ENCODE measurements at regions not wholly inside any gene's neighbourhood (a gene's known extent, or its start where the extent isn't known, plus 50 kb on each side); places are given as distances from the start of the nearest gene placed in this dataset.

DNA sequence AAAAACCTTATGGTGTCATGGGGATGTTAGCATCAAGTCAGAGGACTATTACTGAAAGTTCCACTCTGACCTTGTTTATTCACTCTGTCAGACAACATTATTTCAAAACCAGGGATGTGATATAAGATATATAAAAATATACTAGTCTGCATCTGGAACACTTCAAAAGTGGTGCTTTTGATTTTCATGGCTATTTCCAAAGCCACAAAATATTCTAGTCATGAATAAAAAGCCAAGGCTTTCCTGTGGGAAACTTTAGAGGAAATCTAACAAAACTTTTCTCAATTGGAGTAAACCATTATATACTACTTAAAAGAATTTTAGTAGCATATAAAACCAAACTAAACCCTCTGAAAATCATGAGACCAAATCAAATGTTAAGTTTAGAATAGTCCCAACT lies 205.2 kb downstream of the TMEM26 start:
- no peak for FAIRE-seq
- H3K36me3 ChIP-seq (ENCODE audit: control insufficient read depth, insufficient read depth, low read length): no peaks in the 10 kb centered on the region
- H3K27me3 ChIP-seq (ENCODE audit: control insufficient read depth, insufficient read depth, low read length): no peaks in the 10 kb centered on the region
- H3K4me3 ChIP-seq (ENCODE audit: low read depth, low read length): no peak overlapping the region
- TF ChIP-seq, protein P1, sequence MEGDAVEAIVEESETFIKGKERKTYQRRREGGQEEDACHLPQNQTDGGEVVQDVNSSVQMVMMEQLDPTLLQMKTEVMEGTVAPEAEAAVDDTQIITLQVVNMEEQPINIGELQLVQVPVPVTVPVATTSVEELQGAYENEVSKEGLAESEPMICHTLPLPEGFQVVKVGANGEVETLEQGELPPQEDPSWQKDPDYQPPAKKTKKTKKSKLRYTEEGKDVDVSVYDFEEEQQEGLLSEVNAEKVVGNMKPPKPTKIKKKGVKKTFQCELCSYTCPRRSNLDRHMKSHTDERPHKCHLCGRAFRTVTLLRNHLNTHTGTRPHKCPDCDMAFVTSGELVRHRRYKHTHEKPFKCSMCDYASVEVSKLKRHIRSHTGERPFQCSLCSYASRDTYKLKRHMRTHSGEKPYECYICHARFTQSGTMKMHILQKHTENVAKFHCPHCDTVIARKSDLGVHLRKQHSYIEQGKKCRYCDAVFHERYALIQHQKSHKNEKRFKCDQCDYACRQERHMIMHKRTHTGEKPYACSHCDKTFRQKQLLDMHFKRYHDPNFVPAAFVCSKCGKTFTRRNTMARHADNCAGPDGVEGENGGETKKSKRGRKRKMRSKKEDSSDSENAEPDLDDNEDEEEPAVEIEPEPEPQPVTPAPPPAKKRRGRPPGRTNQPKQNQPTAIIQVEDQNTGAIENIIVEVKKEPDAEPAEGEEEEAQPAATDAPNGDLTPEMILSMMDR (IDR thresholded peaks at IDR 0.05; ENCODE audit: insufficient read depth, low read length, severe bottlenecking): no peak
- no peak for DNase-seq (ENCODE audit: low read depth)

DNA sequence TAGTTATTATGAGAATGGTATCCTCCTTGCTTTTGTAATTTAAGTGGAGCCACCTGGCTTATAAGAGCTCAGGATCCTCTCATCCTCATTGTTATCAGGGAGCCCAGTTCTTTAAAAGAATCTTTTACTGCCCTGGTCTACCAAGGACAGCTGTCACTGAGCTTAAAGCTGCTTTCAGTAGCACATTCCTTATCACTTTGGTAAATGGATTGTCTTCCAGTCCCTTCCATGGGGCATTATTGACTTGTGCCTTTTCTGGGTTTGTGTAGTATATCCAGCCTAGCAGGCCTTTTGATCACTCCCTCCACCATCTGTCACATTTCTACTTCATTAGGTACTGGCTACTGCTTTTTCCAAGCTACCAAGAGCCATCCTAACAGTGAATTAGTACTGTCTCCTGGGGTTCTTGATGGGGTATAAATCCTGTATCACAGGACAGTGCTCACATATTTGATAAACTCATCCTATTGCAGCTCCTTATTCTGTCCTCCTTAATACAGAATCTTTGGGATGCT lies 208.9 kb downstream of the TMEM26 start:
- TF ChIP-seq, protein P1 (IDR thresholded peaks at IDR 0.05; ENCODE audit: insufficient read depth, low read length, severe bottlenecking): no peak
- no peaks in the 10 kb centered on the region for H3K36me3 ChIP-seq (ENCODE audit: control insufficient read depth, insufficient read depth, low read length)
- DNase-seq (ENCODE audit: low read depth) (no peak), FAIRE-seq (no peak)
- H3K4me3 ChIP-seq (ENCODE audit: low read depth, low read length): no peak overlapping the region
- no peaks in the 10 kb centered on the region for H3K27me3 ChIP-seq (ENCODE audit: control insufficient read depth, insufficient read depth, low read length)

DNA sequence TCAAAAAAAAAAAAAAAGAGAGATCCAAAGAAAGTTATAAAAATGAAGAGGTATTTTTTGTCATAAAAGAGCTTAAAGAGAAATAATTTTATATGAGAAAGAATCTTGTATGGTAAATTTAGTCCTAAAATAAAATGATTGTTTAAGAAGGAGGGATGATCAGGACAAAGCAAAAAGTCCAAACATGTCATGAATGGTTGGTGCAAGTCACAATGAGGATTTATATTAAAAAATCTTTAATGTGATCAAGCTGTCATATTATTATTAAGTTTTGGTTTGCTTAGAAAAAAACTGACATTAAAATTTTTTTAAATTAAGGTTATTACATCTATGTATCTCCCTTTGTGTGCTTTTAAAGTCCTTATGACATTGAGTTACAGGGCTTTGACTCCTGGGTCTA lies 220.4 kb downstream of the TMEM26 start:
- DNase-seq (ENCODE audit: low read depth) (no peak), FAIRE-seq (no peak)
- Histone ChIP-seq H3K36me3 (ENCODE audit: control insufficient read depth, insufficient read depth, low read length) (no peaks in the 10 kb centered on the region), H3K4me3 (ENCODE audit: low read depth, low read length) (no peak overlapping the region), H3K27me3 (ENCODE audit: control insufficient read depth, insufficient read depth, low read length) (no peaks in the 10 kb centered on the region)
- TF ChIP-seq, protein P1 (IDR thresholded peaks at IDR 0.05; ENCODE audit: insufficient read depth, low read length, severe bottlenecking): no peak

DNA sequence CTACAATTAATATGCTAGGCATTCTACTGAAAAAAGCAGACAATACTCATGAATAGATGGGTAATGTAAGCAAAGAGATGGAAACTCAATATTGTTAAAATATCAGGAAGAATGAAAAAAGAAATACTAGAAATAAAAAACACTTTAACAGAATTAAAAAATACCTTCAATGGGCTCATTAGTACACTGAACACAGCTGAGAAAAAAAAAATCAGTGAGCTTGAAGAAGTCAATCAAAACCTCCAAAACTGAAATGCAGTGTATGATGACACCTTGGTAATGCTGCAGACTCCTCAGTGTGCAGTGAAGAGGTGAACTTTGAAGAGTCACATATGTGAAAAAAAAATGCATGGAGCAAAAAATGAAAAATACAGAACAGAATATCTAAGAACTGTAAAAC lies 227.2 kb downstream of the TMEM26 start:
- no peak for FAIRE-seq
- H3K36me3 ChIP-seq (ENCODE audit: control insufficient read depth, insufficient read depth, low read length): no peaks in the 10 kb centered on the region
- DNase-seq (ENCODE audit: low read depth): no peak
- H3K27me3 ChIP-seq (ENCODE audit: control insufficient read depth, insufficient read depth, low read length): no peaks in the 10 kb centered on the region
- TF ChIP-seq, protein P1 (IDR thresholded peaks at IDR 0.05; ENCODE audit: insufficient read depth, low read length, severe bottlenecking): no peak
- no peak overlapping the region for H3K4me3 ChIP-seq (ENCODE audit: low read depth, low read length)

DNA sequence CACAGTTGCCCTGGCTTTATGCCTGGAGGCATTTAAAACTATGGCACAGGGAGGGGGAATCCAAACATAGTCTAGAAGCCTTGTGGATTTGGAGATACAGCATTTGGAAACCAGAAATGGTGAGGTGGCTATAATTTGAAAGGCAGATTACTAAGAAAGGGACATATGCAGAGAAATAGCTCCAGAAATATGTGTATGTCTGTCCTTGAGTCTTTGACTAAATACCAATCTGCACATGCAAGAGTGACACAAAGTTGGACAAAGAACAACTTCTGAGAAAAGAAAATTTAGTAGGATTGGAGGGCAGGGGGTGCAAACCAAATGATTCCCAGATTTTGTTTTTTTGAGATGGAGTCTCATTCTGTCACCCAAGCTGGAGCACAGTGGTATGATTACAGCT lies 229.6 kb downstream of the TMEM26 start:
- Histone ChIP-seq H3K27me3 (ENCODE audit: control insufficient read depth, insufficient read depth, low read length) (no peaks in the 10 kb centered on the region), H3K36me3 (ENCODE audit: control insufficient read depth, insufficient read depth, low read length) (no peaks in the 10 kb centered on the region), H3K4me3 (ENCODE audit: low read depth, low read length) (no peak overlapping the region)
- TF ChIP-seq, protein P1 (IDR thresholded peaks at IDR 0.05; ENCODE audit: insufficient read depth, low read length, severe bottlenecking): no peak
- DNase-seq (ENCODE audit: low read depth) (no peak), FAIRE-seq (no peak)

DNA sequence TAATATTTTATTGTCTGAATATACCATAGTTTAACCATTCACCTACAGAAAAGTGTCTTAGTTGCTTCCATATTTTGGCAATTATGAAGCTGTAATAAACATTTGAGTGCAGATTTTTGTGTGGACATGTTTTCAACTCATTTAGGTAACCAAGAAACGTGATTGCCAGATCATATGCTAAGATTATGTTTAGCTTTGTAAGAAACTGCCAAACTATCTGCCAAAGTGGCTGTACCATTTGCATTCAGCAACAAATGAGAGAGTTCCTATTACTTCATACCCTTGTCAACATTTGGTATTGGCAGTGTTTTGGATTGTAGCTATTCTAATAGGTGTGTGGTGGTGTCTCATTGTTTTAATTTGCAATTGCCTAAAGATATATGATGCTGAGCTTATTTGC lies 233.5 kb downstream of the TMEM26 start:
- Histone ChIP-seq H3K4me3 (ENCODE audit: low read depth, low read length) (no peak overlapping the region), H3K36me3 (ENCODE audit: control insufficient read depth, insufficient read depth, low read length) (no peaks in the 10 kb centered on the region), H3K27me3 (ENCODE audit: control insufficient read depth, insufficient read depth, low read length) (no peaks in the 10 kb centered on the region)
- no peak for DNase-seq (ENCODE audit: low read depth)
- TF ChIP-seq, protein P1 (IDR thresholded peaks at IDR 0.05; ENCODE audit: insufficient read depth, low read length, severe bottlenecking): no peak
- FAIRE-seq: no peak

Measured in bronchial epithelial cell (primary cell).